GM23338 (cell line): ENCODE measurements at regions not wholly inside any gene's neighbourhood (a gene's known extent, or its start where the extent isn't known, plus 50 kb on each side); places are given as distances from the start of the nearest gene placed in this dataset.

ENCODE experiments used
- CREB1 ChIP-seq: fragments of 250-450 bp; sonication (Bioruptor Pico); IDR thresholded peaks from 2 replicates; pipeline ENCODE4 v1.5.0; 2020; ENCODE audit warnings: low read depth, mild to moderate bottlenecking, moderate library complexity
- EZH2 ChIP-seq: fragments of 200-600 bp; sonication (generic); IDR thresholded peaks from one replicate; pipeline ENCODE4 v1.8.0; 2017; ENCODE audit warnings: antibody characterized with exemption, mild to moderate bottlenecking, low read depth; ENCODE audit not compliant: unreplicated experiment
- EZH2phosphoT487 ChIP-seq: fragments of 200-600 bp; sonication (generic); IDR thresholded peaks from one replicate; pipeline ENCODE4 v1.8.1; 2018; ENCODE audit warnings: antibody characterized with exemption; ENCODE audit not compliant: unreplicated experiment
- JUNB ChIP-seq: IDR thresholded peaks from one replicate; pipeline ENCODE4 v1.6.1; 2016; ENCODE audit warnings: antibody characterized with exemption; ENCODE audit not compliant: unreplicated experiment
- POLR2AphosphoS5 ChIP-seq: IDR thresholded peaks from 2 replicates; pipeline ENCODE4 v1.6.1; 2016; ENCODE audit warnings: antibody characterized with exemption, low read depth
- STAT1 ChIP-seq: IDR thresholded peaks from one replicate; pipeline ENCODE4 v1.6.1; 2016; ENCODE audit warnings: antibody characterized with exemption; ENCODE audit not compliant: unreplicated experiment
- ZNF114 ChIP-seq: fragments of 250-450 bp; sonication (Bioruptor Pico); IDR thresholded peaks from 2 replicates; pipeline ENCODE4 v1.5.0; 2020; ENCODE audit warnings: mild to moderate bottlenecking, moderate library complexity
- ZNF331 ChIP-seq: fragments of 250-450 bp; sonication (Bioruptor Pico); IDR thresholded peaks from 2 replicates; pipeline ENCODE4 v1.5.0; 2020; ENCODE audit warnings: low read depth, mild to moderate bottlenecking, moderate library complexity
- TF ChIP-seq, protein P1 (sequence below), 2 experiments: fragments of 200-600 bp in 1 of 2; sonication (generic) in 1 of 2; conservative IDR thresholded peaks; 2 replicates each; pipeline versions ENCODE4 v1.5.1 to v1.6.1; 2016 to 2017; ENCODE audit warnings: antibody characterized with exemption in 2 of 2, low read depth in 2 of 2, mild to moderate bottlenecking in 2 of 2, moderate library complexity in 1 of 2
- TF ChIP-seq, protein P2 (sequence below): IDR thresholded peaks from one replicate; pipeline ENCODE4 v1.6.1; 2018; ENCODE audit warnings: antibody characterized with exemption; ENCODE audit not compliant: unreplicated experiment
- TF ChIP-seq, protein P3 (sequence below): fragments of 250-450 bp; sonication (Bioruptor Pico); IDR thresholded peaks from 2 replicates; pipeline ENCODE4 v1.5.0; 2020; ENCODE audit warnings: mild to moderate bottlenecking, moderate library complexity

DNA sequence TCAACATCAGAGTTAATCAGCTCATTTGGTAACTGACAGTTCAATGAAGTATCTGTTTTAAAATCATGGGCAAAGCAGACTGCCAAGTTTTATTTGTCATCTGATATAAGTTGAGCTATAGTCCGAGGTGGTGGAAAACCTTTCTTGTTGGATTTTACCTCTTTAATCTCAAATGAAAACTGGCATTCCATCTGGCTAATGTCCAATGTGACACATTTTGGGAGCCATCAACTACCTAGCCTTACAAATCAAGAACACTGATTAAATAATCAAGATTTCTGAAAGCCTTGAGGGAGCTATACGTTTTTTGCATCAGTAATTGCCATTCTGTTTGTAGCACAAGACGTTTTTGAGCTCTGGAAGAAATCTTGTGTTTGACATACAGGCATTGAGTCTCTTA lies 1380.5 kb upstream of the WWC1 start:
- no peak for TF ChIP-seq CREB1 (CRISPR knock-in tag)
- TF ChIP-seq, protein P1, sequence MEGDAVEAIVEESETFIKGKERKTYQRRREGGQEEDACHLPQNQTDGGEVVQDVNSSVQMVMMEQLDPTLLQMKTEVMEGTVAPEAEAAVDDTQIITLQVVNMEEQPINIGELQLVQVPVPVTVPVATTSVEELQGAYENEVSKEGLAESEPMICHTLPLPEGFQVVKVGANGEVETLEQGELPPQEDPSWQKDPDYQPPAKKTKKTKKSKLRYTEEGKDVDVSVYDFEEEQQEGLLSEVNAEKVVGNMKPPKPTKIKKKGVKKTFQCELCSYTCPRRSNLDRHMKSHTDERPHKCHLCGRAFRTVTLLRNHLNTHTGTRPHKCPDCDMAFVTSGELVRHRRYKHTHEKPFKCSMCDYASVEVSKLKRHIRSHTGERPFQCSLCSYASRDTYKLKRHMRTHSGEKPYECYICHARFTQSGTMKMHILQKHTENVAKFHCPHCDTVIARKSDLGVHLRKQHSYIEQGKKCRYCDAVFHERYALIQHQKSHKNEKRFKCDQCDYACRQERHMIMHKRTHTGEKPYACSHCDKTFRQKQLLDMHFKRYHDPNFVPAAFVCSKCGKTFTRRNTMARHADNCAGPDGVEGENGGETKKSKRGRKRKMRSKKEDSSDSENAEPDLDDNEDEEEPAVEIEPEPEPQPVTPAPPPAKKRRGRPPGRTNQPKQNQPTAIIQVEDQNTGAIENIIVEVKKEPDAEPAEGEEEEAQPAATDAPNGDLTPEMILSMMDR (conservative IDR thresholded peaks at IDR 0.05; ENCODE audit: low read depth in 2 of 2) = no peak
- TF ChIP-seq EZH2phosphoT487 = no peak
- TF ChIP-seq POLR2AphosphoS5 = no peak
- TF ChIP-seq JUNB = no peak
- TF ChIP-seq, protein P2, sequence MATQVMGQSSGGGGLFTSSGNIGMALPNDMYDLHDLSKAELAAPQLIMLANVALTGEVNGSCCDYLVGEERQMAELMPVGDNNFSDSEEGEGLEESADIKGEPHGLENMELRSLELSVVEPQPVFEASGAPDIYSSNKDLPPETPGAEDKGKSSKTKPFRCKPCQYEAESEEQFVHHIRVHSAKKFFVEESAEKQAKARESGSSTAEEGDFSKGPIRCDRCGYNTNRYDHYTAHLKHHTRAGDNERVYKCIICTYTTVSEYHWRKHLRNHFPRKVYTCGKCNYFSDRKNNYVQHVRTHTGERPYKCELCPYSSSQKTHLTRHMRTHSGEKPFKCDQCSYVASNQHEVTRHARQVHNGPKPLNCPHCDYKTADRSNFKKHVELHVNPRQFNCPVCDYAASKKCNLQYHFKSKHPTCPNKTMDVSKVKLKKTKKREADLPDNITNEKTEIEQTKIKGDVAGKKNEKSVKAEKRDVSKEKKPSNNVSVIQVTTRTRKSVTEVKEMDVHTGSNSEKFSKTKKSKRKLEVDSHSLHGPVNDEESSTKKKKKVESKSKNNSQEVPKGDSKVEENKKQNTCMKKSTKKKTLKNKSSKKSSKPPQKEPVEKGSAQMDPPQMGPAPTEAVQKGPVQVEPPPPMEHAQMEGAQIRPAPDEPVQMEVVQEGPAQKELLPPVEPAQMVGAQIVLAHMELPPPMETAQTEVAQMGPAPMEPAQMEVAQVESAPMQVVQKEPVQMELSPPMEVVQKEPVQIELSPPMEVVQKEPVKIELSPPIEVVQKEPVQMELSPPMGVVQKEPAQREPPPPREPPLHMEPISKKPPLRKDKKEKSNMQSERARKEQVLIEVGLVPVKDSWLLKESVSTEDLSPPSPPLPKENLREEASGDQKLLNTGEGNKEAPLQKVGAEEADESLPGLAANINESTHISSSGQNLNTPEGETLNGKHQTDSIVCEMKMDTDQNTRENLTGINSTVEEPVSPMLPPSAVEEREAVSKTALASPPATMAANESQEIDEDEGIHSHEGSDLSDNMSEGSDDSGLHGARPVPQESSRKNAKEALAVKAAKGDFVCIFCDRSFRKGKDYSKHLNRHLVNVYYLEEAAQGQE = no peak
- TF ChIP-seq EZH2 = no peak
- TF ChIP-seq, protein P3, sequence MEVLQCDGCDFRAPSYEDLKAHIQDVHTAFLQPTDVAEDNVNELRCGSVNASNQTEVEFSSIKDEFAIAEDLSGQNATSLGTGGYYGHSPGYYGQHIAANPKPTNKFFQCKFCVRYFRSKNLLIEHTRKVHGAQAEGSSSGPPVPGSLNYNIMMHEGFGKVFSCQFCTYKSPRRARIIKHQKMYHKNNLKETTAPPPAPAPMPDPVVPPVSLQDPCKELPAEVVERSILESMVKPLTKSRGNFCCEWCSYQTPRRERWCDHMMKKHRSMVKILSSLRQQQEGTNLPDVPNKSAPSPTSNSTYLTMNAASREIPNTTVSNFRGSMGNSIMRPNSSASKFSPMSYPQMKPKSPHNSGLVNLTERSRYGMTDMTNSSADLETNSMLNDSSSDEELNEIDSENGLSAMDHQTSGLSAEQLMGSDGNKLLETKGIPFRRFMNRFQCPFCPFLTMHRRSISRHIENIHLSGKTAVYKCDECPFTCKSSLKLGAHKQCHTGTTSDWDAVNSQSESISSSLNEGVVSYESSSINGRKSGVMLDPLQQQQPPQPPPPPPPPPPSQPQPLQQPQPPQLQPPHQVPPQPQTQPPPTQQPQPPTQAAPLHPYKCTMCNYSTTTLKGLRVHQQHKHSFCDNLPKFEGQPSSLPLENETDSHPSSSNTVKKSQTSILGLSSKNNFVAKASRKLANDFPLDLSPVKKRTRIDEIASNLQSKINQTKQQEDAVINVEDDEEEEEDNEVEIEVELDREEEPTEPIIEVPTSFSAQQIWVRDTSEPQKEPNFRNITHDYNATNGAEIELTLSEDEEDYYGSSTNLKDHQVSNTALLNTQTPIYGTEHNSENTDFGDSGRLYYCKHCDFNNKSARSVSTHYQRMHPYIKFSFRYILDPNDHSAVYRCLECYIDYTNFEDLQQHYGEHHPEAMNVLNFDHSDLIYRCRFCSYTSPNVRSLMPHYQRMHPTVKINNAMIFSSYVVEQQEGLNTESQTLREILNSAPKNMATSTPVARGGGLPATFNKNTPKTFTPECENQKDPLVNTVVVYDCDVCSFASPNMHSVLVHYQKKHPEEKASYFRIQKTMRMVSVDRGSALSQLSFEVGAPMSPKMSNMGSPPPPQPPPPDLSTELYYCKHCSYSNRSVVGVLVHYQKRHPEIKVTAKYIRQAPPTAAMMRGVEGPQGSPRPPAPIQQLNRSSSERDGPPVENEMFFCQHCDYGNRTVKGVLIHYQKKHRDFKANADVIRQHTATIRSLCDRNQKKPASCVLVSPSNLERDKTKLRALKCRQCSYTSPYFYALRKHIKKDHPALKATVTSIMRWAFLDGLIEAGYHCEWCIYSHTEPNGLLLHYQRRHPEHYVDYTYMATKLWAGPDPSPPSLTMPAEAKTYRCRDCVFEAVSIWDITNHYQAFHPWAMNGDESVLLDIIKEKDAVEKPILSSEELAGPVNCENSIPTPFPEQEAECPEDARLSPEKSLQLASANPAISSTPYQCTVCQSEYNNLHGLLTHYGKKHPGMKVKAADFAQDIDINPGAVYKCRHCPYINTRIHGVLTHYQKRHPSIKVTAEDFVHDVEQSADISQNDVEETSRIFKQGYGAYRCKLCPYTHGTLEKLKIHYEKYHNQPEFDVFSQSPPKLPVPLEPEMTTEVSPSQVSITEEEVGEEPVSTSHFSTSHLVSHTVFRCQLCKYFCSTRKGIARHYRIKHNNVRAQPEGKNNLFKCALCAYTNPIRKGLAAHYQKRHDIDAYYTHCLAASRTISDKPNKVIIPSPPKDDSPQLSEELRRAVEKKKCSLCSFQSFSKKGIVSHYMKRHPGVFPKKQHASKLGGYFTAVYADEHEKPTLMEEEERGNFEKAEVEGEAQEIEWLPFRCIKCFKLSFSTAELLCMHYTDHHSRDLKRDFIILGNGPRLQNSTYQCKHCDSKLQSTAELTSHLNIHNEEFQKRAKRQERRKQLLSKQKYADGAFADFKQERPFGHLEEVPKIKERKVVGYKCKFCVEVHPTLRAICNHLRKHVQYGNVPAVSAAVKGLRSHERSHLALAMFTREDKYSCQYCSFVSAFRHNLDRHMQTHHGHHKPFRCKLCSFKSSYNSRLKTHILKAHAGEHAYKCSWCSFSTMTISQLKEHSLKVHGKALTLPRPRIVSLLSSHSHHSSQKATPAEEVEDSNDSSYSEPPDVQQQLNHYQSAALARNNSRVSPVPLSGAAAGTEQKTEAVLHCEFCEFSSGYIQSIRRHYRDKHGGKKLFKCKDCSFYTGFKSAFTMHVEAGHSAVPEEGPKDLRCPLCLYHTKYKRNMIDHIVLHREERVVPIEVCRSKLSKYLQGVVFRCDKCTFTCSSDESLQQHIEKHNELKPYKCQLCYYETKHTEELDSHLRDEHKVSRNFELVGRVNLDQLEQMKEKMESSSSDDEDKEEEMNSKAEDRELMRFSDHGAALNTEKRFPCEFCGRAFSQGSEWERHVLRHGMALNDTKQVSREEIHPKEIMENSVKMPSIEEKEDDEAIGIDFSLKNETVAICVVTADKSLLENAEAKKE (CRISPR knock-in tag) = no peak
- TF ChIP-seq ZNF331 (CRISPR knock-in tag) = no peak
- no peak for TF ChIP-seq ZNF114
- no peak for TF ChIP-seq STAT1
